SK-N-SH (cell line): ENCODE measurements at regions not wholly inside any gene's neighbourhood (a gene's known extent, or its start where the extent isn't known, plus 50 kb on each side); places are given as distances from the start of the nearest gene placed in this dataset.
"Not testable (repeated sequence)": the region's sequence is repeated elsewhere in the genome, so short reads cannot be mapped to it uniquely, and the experiment has no call there.

Experiments used
- CTCF ChIP-seq: fragments of 200-600 bp; sonication (generic); IDR thresholded peaks from 2 replicates; pipeline ENCODE4 v1.6.1; 2017; ENCODE audit warnings: antibody characterized with exemption, mild to moderate bottlenecking, moderate library complexity
- EZH2phosphoT487 ChIP-seq: fragments of 200-600 bp; sonication (generic); IDR thresholded peaks from 2 replicates; pipeline ENCODE4 v1.6.1; 2017; ENCODE audit warnings: low read depth, mixed run types, mild to moderate bottlenecking, antibody characterized with exemption, moderate library complexity, borderline replicate concordance
- POLR2AphosphoS5 ChIP-seq: IDR thresholded peaks from 2 replicates; pipeline ENCODE4 v1.6.1; 2012; ENCODE audit warnings: low read depth, low read length
- RCOR1 ChIP-seq: fragments of 150-350 bp; IDR thresholded peaks from 2 replicates; pipeline ENCODE4 v1.6.1; 2017; ENCODE audit warnings: antibody characterized with exemption, low read length
- YY1 ChIP-seq: IDR thresholded peaks from 2 replicates; pipeline ENCODE4 v1.4.0; 2012; ENCODE audit warnings: low read depth, mild to moderate bottlenecking
- ZBTB33 ChIP-seq: IDR thresholded peaks from 2 replicates; pipeline ENCODE4 v1.4.0; 2012; ENCODE audit warnings: low read depth, borderline replicate concordance

GRCh38 chr15:75116143-75116542 lies 85.5 kb upstream of the C15orf39 start:
- not testable (repeated sequence) for TF ChIP-seq ZBTB33, YY1, CTCF, POLR2AphosphoS5, EZH2phosphoT487, RCOR1
